ENCODE measurements at regions not wholly inside any gene's neighbourhood (a gene's known extent, or its start where the extent isn't known, plus 50 kb on each side); places are given as distances from the start of the nearest gene placed in this dataset.

DNA sequence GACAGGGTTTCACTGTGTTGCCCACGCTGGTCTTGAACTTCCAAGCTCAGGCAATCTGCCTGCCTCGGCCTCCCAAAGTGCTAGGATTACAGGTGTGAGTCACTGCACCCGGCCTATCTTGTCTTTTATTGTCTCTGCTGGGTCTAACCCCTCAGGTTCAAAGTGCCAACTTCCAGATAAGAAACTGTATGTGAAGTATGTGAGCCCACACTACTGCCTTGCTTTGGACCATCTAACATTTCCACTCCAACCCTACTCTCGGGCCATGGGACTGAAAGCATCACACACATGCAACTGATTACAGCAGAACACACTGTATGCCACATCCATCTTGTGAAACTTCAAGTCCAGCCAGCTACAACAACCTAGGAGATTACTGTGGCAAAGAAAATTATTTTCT lies 256.1 kb upstream of the VEPH1 start:
- intact Hi-C loops (cut with DNase I), result no loop called here
- no peak for ATAC-seq
- H3K27ac ChIP-seq, result no peak overlapping the region
- TF ChIP-seq, protein P1, sequence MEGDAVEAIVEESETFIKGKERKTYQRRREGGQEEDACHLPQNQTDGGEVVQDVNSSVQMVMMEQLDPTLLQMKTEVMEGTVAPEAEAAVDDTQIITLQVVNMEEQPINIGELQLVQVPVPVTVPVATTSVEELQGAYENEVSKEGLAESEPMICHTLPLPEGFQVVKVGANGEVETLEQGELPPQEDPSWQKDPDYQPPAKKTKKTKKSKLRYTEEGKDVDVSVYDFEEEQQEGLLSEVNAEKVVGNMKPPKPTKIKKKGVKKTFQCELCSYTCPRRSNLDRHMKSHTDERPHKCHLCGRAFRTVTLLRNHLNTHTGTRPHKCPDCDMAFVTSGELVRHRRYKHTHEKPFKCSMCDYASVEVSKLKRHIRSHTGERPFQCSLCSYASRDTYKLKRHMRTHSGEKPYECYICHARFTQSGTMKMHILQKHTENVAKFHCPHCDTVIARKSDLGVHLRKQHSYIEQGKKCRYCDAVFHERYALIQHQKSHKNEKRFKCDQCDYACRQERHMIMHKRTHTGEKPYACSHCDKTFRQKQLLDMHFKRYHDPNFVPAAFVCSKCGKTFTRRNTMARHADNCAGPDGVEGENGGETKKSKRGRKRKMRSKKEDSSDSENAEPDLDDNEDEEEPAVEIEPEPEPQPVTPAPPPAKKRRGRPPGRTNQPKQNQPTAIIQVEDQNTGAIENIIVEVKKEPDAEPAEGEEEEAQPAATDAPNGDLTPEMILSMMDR (IDR thresholded peaks at IDR 0.05), result no peak
- no peaks in the 10 kb centered on the region for H3K36me3 ChIP-seq
- peaks cover 0 to 3% (median 0%) of the 10 kb centered on the region in 4 donors for H3K27me3 ChIP-seq
- H3K4me3 ChIP-seq, result no peak overlapping the region
- no peak for DNase-seq
- H3K9me3 ChIP-seq, result no peaks in the 10 kb centered on the region
- WGBS, 2 donors, result 58 to 73% methylated on average over 4 of the region's 4 CpGs
- FAIRE-seq, result no peak
- no peaks in the 10 kb centered on the region for H3K4me1 ChIP-seq

DNA sequence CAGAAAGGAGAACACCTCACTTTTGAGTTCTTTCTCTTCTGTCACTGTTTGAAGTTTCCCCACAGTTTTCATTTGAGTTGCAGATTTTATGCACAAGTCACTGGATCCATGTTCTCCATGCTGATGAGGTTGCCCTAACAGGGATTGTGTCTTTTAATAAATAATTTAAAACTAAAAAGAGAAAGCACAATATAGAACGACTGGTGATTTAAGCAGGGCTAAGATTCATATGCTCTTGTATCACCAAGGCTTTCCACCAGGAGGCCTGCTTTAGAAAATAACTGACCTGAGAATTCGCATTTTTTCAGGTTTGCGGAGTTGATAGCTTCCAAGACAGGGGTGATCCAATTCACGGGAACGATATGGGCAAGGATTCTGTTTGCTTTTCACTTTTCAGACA lies 252.0 kb upstream of the VEPH1 start:
- H3K4me1 ChIP-seq, result no peaks in the 10 kb centered on the region
- no peaks in the 10 kb centered on the region for H3K9me3 ChIP-seq
- 60 to 66% methylated on average over 5 of the region's 5 CpGs for WGBS, 2 donors
- intact Hi-C loops (cut with DNase I), result no loop called here
- no peaks in the 10 kb centered on the region for H3K36me3 ChIP-seq
- peaks cover 0 to 3% (median 0%) of the 10 kb centered on the region in 4 donors for H3K27me3 ChIP-seq
- H3K4me3 ChIP-seq, result no peak overlapping the region
- no peak overlapping the region for H3K27ac ChIP-seq
- ATAC-seq (no peak), FAIRE-seq (no peak), DNase-seq (no peak)
- TF ChIP-seq, protein P1 (IDR thresholded peaks at IDR 0.05), result no peak

DNA sequence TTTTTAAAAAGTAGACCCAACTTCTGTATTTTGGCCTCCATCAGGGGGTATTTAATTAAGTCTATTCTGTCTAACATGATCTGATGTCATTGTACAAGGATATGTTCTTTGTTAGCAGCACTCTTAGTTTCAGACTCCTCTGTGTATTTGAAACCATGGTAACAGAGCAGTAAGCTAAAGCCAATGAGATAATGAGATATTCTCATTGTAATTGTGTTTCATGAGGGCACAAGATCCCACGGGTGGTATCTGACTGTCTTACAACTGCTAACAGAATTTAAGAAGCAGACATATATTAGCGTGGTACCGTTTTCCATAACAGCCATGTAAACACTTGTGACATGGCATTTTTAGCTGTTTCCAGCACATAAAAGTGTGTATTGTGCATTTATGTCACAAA lies 251.2 kb upstream of the VEPH1 start:
- FAIRE-seq, result no peak
- no peaks in the 10 kb centered on the region for H3K9me3 ChIP-seq
- no peaks in the 10 kb centered on the region for H3K36me3 ChIP-seq
- H3K27me3 ChIP-seq, result peaks cover 0 to 3% (median 0%) of the 10 kb centered on the region in 4 donors
- no peak overlapping the region for H3K27ac ChIP-seq
- intact Hi-C loops (cut with DNase I), result no loop called here
- H3K4me3 ChIP-seq, result no peak overlapping the region
- no peaks in the 10 kb centered on the region for H3K4me1 ChIP-seq
- DNase-seq, result no peak
- TF ChIP-seq, protein P1 (IDR thresholded peaks at IDR 0.05), result no peak
- ATAC-seq, result no peak
- 55 to 58% methylated on average over 3 of the region's 3 CpGs for WGBS, 2 donors

DNA sequence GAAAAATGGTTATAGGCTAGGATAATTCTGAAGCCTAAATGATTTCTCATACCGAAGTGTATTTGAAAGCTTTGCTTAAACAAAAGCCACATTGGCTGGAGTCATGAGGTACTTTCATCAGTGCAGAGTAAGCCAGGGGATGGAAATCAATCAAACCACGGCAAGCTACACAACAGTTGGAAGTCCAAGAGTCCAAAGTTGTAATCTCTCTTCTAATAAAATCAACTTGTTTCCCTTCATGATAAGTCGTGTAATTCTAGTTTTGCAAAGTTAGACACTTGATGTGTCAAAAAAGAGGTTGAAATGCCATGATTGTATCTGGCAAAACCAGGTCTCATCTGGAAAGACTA lies 250.5 kb upstream of the VEPH1 start:
- Histone ChIP-seq H3K27me3 (peaks cover 0 to 3% (median 0%) of the 10 kb centered on the region in 4 donors), H3K27ac (no peak overlapping the region), H3K36me3 (no peaks in the 10 kb centered on the region), H3K4me3 (no peak overlapping the region), H3K9me3 (no peaks in the 10 kb centered on the region), H3K4me1 (no peaks in the 10 kb centered on the region)
- FAIRE-seq (no peak), ATAC-seq (no peak), DNase-seq (no peak)
- TF ChIP-seq, protein P1 (IDR thresholded peaks at IDR 0.05), result no peak
- WGBS, 2 donors, result 10 to 14% methylated on average over 3 of the region's 3 CpGs
- intact Hi-C loops (cut with DNase I), result no loop called here

DNA sequence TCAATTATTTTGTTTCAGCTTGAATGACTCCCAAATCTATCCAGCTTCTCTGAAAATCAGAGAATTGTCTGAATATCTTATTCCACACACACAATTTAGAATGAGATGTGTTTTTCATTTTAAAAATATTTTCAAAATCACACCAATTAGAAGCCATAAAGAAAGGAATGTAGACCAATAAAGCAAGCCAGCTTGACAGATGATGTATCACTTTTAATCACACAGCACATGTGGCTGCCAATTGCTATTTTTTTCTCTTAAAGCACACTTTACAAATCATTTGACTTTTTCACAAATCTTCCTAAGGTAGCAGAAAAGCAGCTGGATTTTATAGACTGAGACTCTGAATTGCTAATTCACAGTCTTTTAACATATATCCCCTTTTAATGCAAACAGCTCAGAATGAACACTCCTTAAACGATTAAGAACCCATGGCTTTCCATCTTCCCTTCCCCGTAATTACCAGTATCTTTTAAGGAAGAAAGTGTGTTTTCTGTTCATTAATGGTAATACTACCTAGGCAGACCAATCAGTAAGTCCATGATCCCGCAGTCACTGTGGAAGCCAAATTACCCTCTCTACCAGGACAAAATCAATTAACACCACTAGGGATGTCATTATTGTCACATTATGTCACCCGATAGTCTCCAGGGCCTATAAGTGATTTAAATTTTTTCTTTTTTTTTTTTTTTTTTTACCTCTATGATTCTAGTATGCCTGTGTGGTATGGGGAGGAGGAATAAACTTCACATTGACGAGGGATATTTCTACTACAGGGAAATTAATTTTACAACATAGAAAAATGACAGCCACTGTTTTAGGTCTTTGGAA lies 250.0 kb upstream of the VEPH1 start:
- Histone ChIP-seq H3K36me3 (no peaks in the 10 kb centered on the region), H3K4me3 (no peak overlapping the region), H3K27ac (no peak overlapping the region), H3K9me3 (no peaks in the 10 kb centered on the region), H3K4me1 (no peaks in the 10 kb centered on the region), H3K27me3 (peaks cover 0 to 3% (median 0%) of the 10 kb centered on the region in 4 donors)
- no peak for ATAC-seq
- TF ChIP-seq, protein P1 (IDR thresholded peaks at IDR 0.05), result no peak
- FAIRE-seq, result no peak
- WGBS, 2 donors, result 50 to 54% methylated on average over 5 of the region's 5 CpGs
- intact Hi-C loops (cut with DNase I), result no loop called here
- no peak for DNase-seq

All from pancreas (tissue), 10 donors.